Activated CD4-positive, alpha-beta T cell treated with anti-CD3 and anti-CD28 coated beads, Interleukin-2, amount 50 U/mL, for 24 hours (primary cell): ENCODE measurements at regions not wholly inside any gene's neighbourhood (a gene's known extent, or its start where the extent isn't known, plus 50 kb on each side); places are given as distances from the start of the nearest gene placed in this dataset.
"Not testable (repeated sequence)": the region's sequence is repeated elsewhere in the genome, so short reads cannot be mapped to it uniquely, and the experiment has no call there.

Experiments used
- DNase-seq, 2 donors: peaks; one replicate each; pipeline ENCODE4 v3.0.0-alpha.2; 2020; ENCODE audit warnings: low read depth in 1 of 2, low spot score in 1 of 2

- no peak for DNase-seq
Measured at GRCh38 chr5:128791312-128791711, 174.0 kb upstream of the SLC27A6 start.

GRCh38 chr5:128796506-128796905 is 168.8 kb upstream of the SLC27A6 start:
- no peak for DNase-seq

- no peak for DNase-seq
Measured at GRCh38 chr5:128798871-128799270, 166.4 kb upstream of the SLC27A6 start.

- no peak for DNase-seq
Measured at GRCh38 chr5:128799945-128800344, 165.3 kb upstream of the SLC27A6 start.

- DNase-seq, result no peak
Measured at GRCh38 chr5:128800377-128800776, 164.9 kb upstream of the SLC27A6 start.

- DNase-seq, result no peak
Measured at GRCh38 chr5:128813317-128814070, 151.8 kb upstream of the SLC27A6 start.

- no peak for DNase-seq
Measured at GRCh38 chr5:128815201-128815600, 150.1 kb upstream of the SLC27A6 start.

GRCh38 chr5:128825826-128826225 is 139.5 kb upstream of the SLC27A6 start:
- DNase-seq, result no peak

GRCh38 chr5:128826275-128826674 is 139.0 kb upstream of the SLC27A6 start:
- no peak for DNase-seq

- DNase-seq, result no peak
Measured at GRCh38 chr5:128836571-128836970, 128.7 kb upstream of the SLC27A6 start.

- DNase-seq, result no peak
Measured at GRCh38 chr5:128838623-128839022, 126.7 kb upstream of the SLC27A6 start.

GRCh38 chr5:128842241-128842640 is 123.0 kb upstream of the SLC27A6 start:
- no peak for DNase-seq

- DNase-seq, result no peak
Measured at GRCh38 chr5:128844354-128844923, 120.8 kb upstream of the SLC27A6 start.

- DNase-seq, result no peak
Measured at GRCh38 chr5:128850049-128850448, 115.2 kb upstream of the SLC27A6 start.

- no peak for DNase-seq
Measured at GRCh38 chr5:128854931-128855330, 110.4 kb upstream of the SLC27A6 start.

- DNase-seq, result no peak
Measured at GRCh38 chr5:128857076-128857677, 108.1 kb upstream of the SLC27A6 start.

GRCh38 chr5:128858995-128859394 is 106.3 kb upstream of the SLC27A6 start:
- DNase-seq, result no peak

- not testable (repeated sequence) for DNase-seq
Measured at GRCh38 chr5:128861155-128861554, 104.1 kb upstream of the SLC27A6 start.

- DNase-seq, result no peak
Measured at GRCh38 chr5:128869970-128870369, 95.3 kb upstream of the SLC27A6 start.

GRCh38 chr5:128870373-128870772 is 94.9 kb upstream of the SLC27A6 start:
- DNase-seq, result no peak

- no peak for DNase-seq
Measured at GRCh38 chr5:128870923-128871322, 94.4 kb upstream of the SLC27A6 start.

- no peak for DNase-seq
Measured at GRCh38 chr5:128876569-128877382, 88.5 kb upstream of the SLC27A6 start.
